ENCODE measurements at regions not wholly inside any gene's neighbourhood (a gene's known extent, or its start where the extent isn't known, plus 50 kb on each side); places are given as distances from the start of the nearest gene placed in this dataset.

- TF ChIP-seq EZH2phosphoT487 (IDR thresholded peaks at IDR 0.05; ENCODE audit: unreplicated experiment) (no peak), CTCF (conservative IDR thresholded peaks at IDR 0.05; ENCODE audit: low read depth in 2 of 2) (no peak), POLR2AphosphoS5 (IDR thresholded peaks at IDR 0.05; ENCODE audit: low read depth) (no peak), ZNF114 (CRISPR knock-in tag; IDR thresholded peaks at IDR 0.05) (no peak), REST (IDR thresholded peaks at IDR 0.05; ENCODE audit: unreplicated experiment) (no peak), JUNB (IDR thresholded peaks at IDR 0.05; ENCODE audit: unreplicated experiment) (no peak), EZH2 (IDR thresholded peaks at IDR 0.05; ENCODE audit: low read depth, unreplicated experiment) (no peak), CREB1 (CRISPR knock-in tag; IDR thresholded peaks at IDR 0.05; ENCODE audit: low read depth) (no peak), NANOG (IDR thresholded peaks at IDR 0.05; ENCODE audit: borderline replicate concordance) (no peak), ZNF331 (CRISPR knock-in tag; IDR thresholded peaks at IDR 0.05; ENCODE audit: low read depth) (no peak)
Observed at GRCh38 chr1:206415942-206416341, 54.3 kb upstream of the IKBKE start.

Data from GM23338 (cell line).